ENCODE measurements at regions not wholly inside any gene's neighbourhood (a gene's known extent, or its start where the extent isn't known, plus 50 kb on each side); places are given as distances from the start of the nearest gene placed in this dataset.

GRCh38 chr5:110329955-110330525 is 396.4 kb downstream of the TMEM232 start:
- Mint-ChIP-seq H3K27me3 (ENCODE audit: low read depth) (no peaks in the 10 kb centered on the region; the same call in 1 of the 2 replicates), H3K36me3 (ENCODE audit: insufficient read depth in 1 of 3, low read depth in 3 of 3) (no peaks in the 10 kb centered on the region), H3K4me3 (no peak overlapping the region), H3K9me3 (no peaks in the 10 kb centered on the region; a peak in 1 of 5 replicates), H3K4me1 (no peaks in the 10 kb centered on the region), H3K27ac (peak overlapping the region in 1 of 3 experiments; percentile 72; a peak in 1 of 7 replicates)
- Histone ChIP-seq H4K8ac (replicated peaks; ENCODE audit: insufficient read length, low read depth, low read length) (no peak overlapping the region), H3K18ac (ENCODE audit: insufficient read length, low read depth, low read length) (no peak overlapping the region), H2BK5ac (ENCODE audit: insufficient read length, low read length) (no peak overlapping the region), H3K9me3 (ENCODE audit: control insufficient read depth, low read depth, low read length) (no peaks in the 10 kb centered on the region), H3K27me3 (ENCODE audit: insufficient read depth, low read length) (no peaks in the 10 kb centered on the region), H3K79me2 (ENCODE audit: insufficient read depth, low read length) (no peaks in the 10 kb centered on the region), H3K4me1 (ENCODE audit: insufficient read depth, low read length) (no peaks in the 10 kb centered on the region), H3K14ac (ENCODE audit: insufficient read depth, low read length) (no peak overlapping the region), H2AFZ (ENCODE audit: low read length) (no peak overlapping the region), H3K4ac (ENCODE audit: low read depth, low read length) (no peak overlapping the region), H2BK12ac (ENCODE audit: insufficient read length, low read depth, low read length) (no peak overlapping the region), H3K23ac (ENCODE audit: insufficient read length, low read depth, low read length) (no peak overlapping the region), H2AK5ac (ENCODE audit: insufficient read length, low read length) (no peak overlapping the region), H2BK15ac (ENCODE audit: low read depth, low read length) (no peak overlapping the region), H2BK20ac (ENCODE audit: low read depth, low read length, poor library complexity, severe bottlenecking) (no peak overlapping the region), H3K56ac (ENCODE audit: insufficient read length, low read depth, low read length) (no peak overlapping the region), H4K20me1 (ENCODE audit: control insufficient read depth, insufficient read depth, insufficient read length) (no peaks in the 10 kb centered on the region), H4K91ac (ENCODE audit: insufficient read length, low read depth, low read length) (no peak overlapping the region), H4K5ac (ENCODE audit: insufficient read length, low read depth, low read length) (no peak overlapping the region), H3K27ac (ENCODE audit: insufficient read length, low read depth, low read length) (no peak overlapping the region), H3K9ac (ENCODE audit: extremely low read depth, insufficient read length, low read length) (no peak overlapping the region), H3T11ph (ENCODE audit: low read length) (no peak overlapping the region), H3K4me2 (ENCODE audit: insufficient read depth, insufficient read length, low read length) (no peak overlapping the region), H2BK120ac (ENCODE audit: low read depth, low read length, poor library complexity, severe bottlenecking) (no peak overlapping the region), H3K23me2 (ENCODE audit: insufficient read length, low read depth, low read length, poor library complexity, severe bottlenecking) (no peaks in the 10 kb centered on the region), H3K79me1 (ENCODE audit: insufficient read depth, low read depth, low read length, poor library complexity, severe bottlenecking) (no peaks in the 10 kb centered on the region)
- no peak for DNase-seq
- WGBS (ENCODE audit: extremely low coverage, insufficient read length, low lambda C conversion rate): no CpG with 5 or more reads among the region's 5 CpGs
- no peak for TF ChIP-seq CTCF (conservative IDR thresholded peaks at IDR 0.05)

Measured in H9 (cell line).